Peyer's patch (tissue), 4 donors: ENCODE measurements at regions not wholly inside any gene's neighbourhood (a gene's known extent, or its start where the extent isn't known, plus 50 kb on each side); places are given as distances from the start of the nearest gene placed in this dataset.

Experiments used
- DNase-seq, 3 donors: peaks; one replicate each; pipeline ENCODE4 v3.0.0-alpha.2; 2017 to 2019
- H3K27ac ChIP-seq, 4 donors: fragments of 200-600 bp; sonication (generic); one replicate each; pipeline ENCODE4 v1.5.1; 2016 to 2019
- H3K27me3 ChIP-seq, 2 donors: fragments of 200-600 bp; sonication (generic); one replicate each; pipeline ENCODE4 v1.5.1; 2019
- H3K36me3 ChIP-seq, 3 donors: fragments of 200-600 bp; sonication (generic); one replicate each; pipeline ENCODE4 v1.5.1; 2016 to 2019
- H3K4me1 ChIP-seq, 4 donors: fragments of 200-600 bp; sonication (generic); one replicate each; pipeline ENCODE4 v1.5.1; 2016 to 2019
- H3K4me3 ChIP-seq, 4 donors: fragments of 200-600 bp; sonication (generic); 1 replicate in 3 of 4; 2 replicates in 1 of 4; pipeline ENCODE4 v1.5.1; 2016 to 2019; ENCODE audit warnings: mild to moderate bottlenecking in 1 of 4
- H3K9me3 ChIP-seq, 4 donors: fragments of 200-600 bp; sonication (generic); one replicate each; pipeline ENCODE4 v1.5.1; 2016 to 2019; ENCODE audit warnings: mild to moderate bottlenecking in 1 of 4
- CTCF ChIP-seq, 6 experiments: fragments of 450-650 bp in 4 of 6; fragments of 200-600 bp in 2 of 6; sonication (generic) in 1 of 6; IDR thresholded peaks; one replicate each; pipeline ENCODE4 v1.5.1; 2017 to 2019; ENCODE audit warnings: antibody characterized with exemption in 6 of 6, mild to moderate bottlenecking in 3 of 6, moderate library complexity in 1 of 6
- POLR2A ChIP-seq, 2 donors: fragments of 450-650 bp; IDR thresholded peaks; one replicate each; pipeline ENCODE4 v1.5.1; 2017; ENCODE audit warnings: antibody characterized with exemption in 2 of 2, mild to moderate bottlenecking in 2 of 2, moderate library complexity in 2 of 2

GRCh38 chr6:15929685-15930084 lies 199.2 kb upstream of the MYLIP start:
- no peak for DNase-seq
- Histone ChIP-seq H3K9me3 (peaks cover 0 to 5% (median 0%) of the 10 kb centered on the region in 4 donors), H3K27ac (no peak overlapping the region), H3K4me1 (no peaks in the 10 kb centered on the region), H3K36me3 (no peaks in the 10 kb centered on the region), H3K27me3 (no peaks in the 10 kb centered on the region), H3K4me3 (no peak overlapping the region)
- no peak for TF ChIP-seq POLR2A (IDR thresholded peaks at IDR 0.05)
- no peak for TF ChIP-seq CTCF (IDR thresholded peaks at IDR 0.05)

- no peak for DNase-seq
- H3K9me3 ChIP-seq, result peaks cover 0 to 5% (median 0%) of the 10 kb centered on the region in 4 donors
- no peak overlapping the region for H3K27ac ChIP-seq
- H3K4me3 ChIP-seq, result no peak overlapping the region
- TF ChIP-seq CTCF (IDR thresholded peaks at IDR 0.05), result no peak
- TF ChIP-seq POLR2A (IDR thresholded peaks at IDR 0.05), result no peak
- H3K4me1 ChIP-seq, result no peaks in the 10 kb centered on the region
- H3K27me3 ChIP-seq, result no peaks in the 10 kb centered on the region
- H3K36me3 ChIP-seq, result no peaks in the 10 kb centered on the region
Measured at GRCh38 chr6:15927531-15928225, 201.2 kb upstream of the MYLIP start.

- H3K36me3 ChIP-seq, result no peaks in the 10 kb centered on the region
- H3K27me3 ChIP-seq, result no peaks in the 10 kb centered on the region
- no peak for TF ChIP-seq POLR2A (IDR thresholded peaks at IDR 0.05)
- no peak for TF ChIP-seq CTCF (IDR thresholded peaks at IDR 0.05)
- no peaks in the 10 kb centered on the region for H3K4me1 ChIP-seq
- H3K27ac ChIP-seq, result no peak overlapping the region
- no peak for DNase-seq
- peaks cover 0 to 5% (median 0%) of the 10 kb centered on the region in 4 donors for H3K9me3 ChIP-seq
- H3K4me3 ChIP-seq, result no peak overlapping the region
Measured at GRCh38 chr6:15926256-15926655, 202.6 kb upstream of the MYLIP start.

- H3K4me1 ChIP-seq, result no peaks in the 10 kb centered on the region
- no peak overlapping the region for H3K4me3 ChIP-seq
- H3K27me3 ChIP-seq, result no peaks in the 10 kb centered on the region
- no peak overlapping the region for H3K27ac ChIP-seq
- DNase-seq, result no peak
- no peak for TF ChIP-seq POLR2A (IDR thresholded peaks at IDR 0.05)
- TF ChIP-seq CTCF (IDR thresholded peaks at IDR 0.05), result no peak
- H3K9me3 ChIP-seq, result no peaks in the 10 kb centered on the region
- H3K36me3 ChIP-seq, result no peaks in the 10 kb centered on the region
Measured at GRCh38 chr6:15924893-15925292, 204.0 kb upstream of the MYLIP start.

GRCh38 chr6:15922510-15923250 lies 206.2 kb upstream of the MYLIP start:
- TF ChIP-seq CTCF (IDR thresholded peaks at IDR 0.05), result no peak
- no peak for TF ChIP-seq POLR2A (IDR thresholded peaks at IDR 0.05)
- no peak overlapping the region for H3K27ac ChIP-seq
- no peaks in the 10 kb centered on the region for H3K9me3 ChIP-seq
- no peaks in the 10 kb centered on the region for H3K4me1 ChIP-seq
- no peaks in the 10 kb centered on the region for H3K27me3 ChIP-seq
- DNase-seq, result no peak
- H3K4me3 ChIP-seq, result no peak overlapping the region
- no peaks in the 10 kb centered on the region for H3K36me3 ChIP-seq
